Epidermal melanocyte (primary cell): ENCODE measurements at regions not wholly inside any gene's neighbourhood (a gene's known extent, or its start where the extent isn't known, plus 50 kb on each side); places are given as distances from the start of the nearest gene placed in this dataset.

Experiments used
- DNase-seq: peaks from one replicate; pipeline ENCODE4 v3.0.0; 2011; ENCODE audit warnings: low spot score; ENCODE audit not compliant: insufficient read length

- no peak for DNase-seq
Measured at GRCh38 chr7:1286946-1287645, 54.4 kb downstream of the UNCX start.

- DNase-seq: no peak
Measured at GRCh38 chr7:1287752-1288201, 55.1 kb downstream of the UNCX start.

GRCh38 chr7:1288390-1288995 lies 55.8 kb downstream of the UNCX start:
- DNase-seq: no peak

GRCh38 chr7:1288996-1289551 lies 56.4 kb downstream of the UNCX start:
- no peak for DNase-seq

- DNase-seq: no peak
Measured at GRCh38 chr7:1289666-1290025, 57.0 kb downstream of the UNCX start.

GRCh38 chr7:1290026-1290678 lies 57.5 kb downstream of the UNCX start:
- peak; percentile 40 for DNase-seq

GRCh38 chr7:1290679-1291356 lies 58.1 kb downstream of the UNCX start:
- DNase-seq: no peak

- no peak for DNase-seq
Measured at GRCh38 chr7:1291357-1291689, 58.7 kb downstream of the UNCX start.

- no peak for DNase-seq
Measured at GRCh38 chr7:1291845-1292765, 59.4 kb downstream of the UNCX start.

GRCh38 chr7:1292972-1293830 lies 60.5 kb downstream of the UNCX start:
- DNase-seq: no peak

GRCh38 chr7:1293950-1294411 lies 61.3 kb downstream of the UNCX start:
- no peak for DNase-seq

- DNase-seq: no peak
Measured at GRCh38 chr7:1295776-1296355, 63.2 kb downstream of the UNCX start.

- no peak for DNase-seq
Measured at GRCh38 chr7:1296356-1296981, 63.8 kb downstream of the UNCX start.

- no peak for DNase-seq
Measured at GRCh38 chr7:1297017-1297960, 64.6 kb downstream of the UNCX start.

GRCh38 chr7:1298051-1298930 lies 65.6 kb downstream of the UNCX start:
- DNase-seq: no peak

GRCh38 chr7:1298931-1299885 lies 66.5 kb downstream of the UNCX start:
- DNase-seq: no peak
